Uterus (tissue), 3 donors: ENCODE measurements at regions not wholly inside any gene's neighbourhood (a gene's known extent, or its start where the extent isn't known, plus 50 kb on each side); places are given as distances from the start of the nearest gene placed in this dataset.

Source experiments
- DNase-seq, 2 donors: peaks; one replicate each; pipeline ENCODE4 v3.0.0-alpha.2; 2019 to 2020
- H3K27ac ChIP-seq, 2 donors: fragments of 200-600 bp; sonication (generic); 1 replicate in 1 of 2; 2 replicates in 1 of 2; pipeline ENCODE4 v1.5.1; 2016 to 2018
- H3K27me3 ChIP-seq, 2 donors: fragments of 200-600 bp; sonication (generic); one replicate each; pipeline ENCODE4 v1.5.1; 2018 to 2019; ENCODE audit warnings: control low read depth in 1 of 2
- H3K36me3 ChIP-seq, 2 donors: fragments of 200-600 bp; sonication (generic); one replicate each; pipeline ENCODE4 v1.5.1; 2019; ENCODE audit warnings: control low read depth in 1 of 2
- H3K4me1 ChIP-seq, 2 donors: fragments of 200-600 bp; sonication (generic); one replicate each; pipeline ENCODE4 v1.5.1; 2018 to 2019; ENCODE audit warnings: control low read depth in 1 of 2
- H3K4me3 ChIP-seq, 2 donors: fragments of 200-600 bp; sonication (generic); 1 replicate in 1 of 2; 2 replicates in 1 of 2; pipeline ENCODE4 v1.5.1; 2018 to 2019; ENCODE audit warnings: mild to moderate bottlenecking in 1 of 2
- H3K9me3 ChIP-seq, 2 donors: fragments of 200-600 bp; sonication (generic); one replicate each; pipeline ENCODE4 v1.5.1; 2019; ENCODE audit warnings: control low read depth in 1 of 2
- POLR2A ChIP-seq, 2 donors: fragments of 450-650 bp; IDR thresholded peaks; one replicate each; pipeline ENCODE4 v1.6.1; 2016; ENCODE audit warnings: antibody characterized with exemption in 2 of 2, mild to moderate bottlenecking in 1 of 2, moderate library complexity in 1 of 2
- intact Hi-C: fragments of 100-400 bp; cut with DNase I; formaldehyde crosslinking; loops from one replicate; pipeline ENCODE4 v1.15.1; 2023; ENCODE audit warnings: low total_unique reads
- TF ChIP-seq, protein P1 (sequence below), 4 experiments: fragments of 200-600 bp in 2 of 4; fragments of 450-650 bp in 2 of 4; sonication (generic) in 2 of 4; IDR thresholded peaks; one replicate each; pipeline ENCODE4 v1.5.1; 2016 to 2019; ENCODE audit warnings: antibody characterized with exemption in 4 of 4, mild to moderate bottlenecking in 2 of 4, moderate library complexity in 1 of 4
- donor health status: DM: yes; HTN: yes; CAD: no.

DNA sequence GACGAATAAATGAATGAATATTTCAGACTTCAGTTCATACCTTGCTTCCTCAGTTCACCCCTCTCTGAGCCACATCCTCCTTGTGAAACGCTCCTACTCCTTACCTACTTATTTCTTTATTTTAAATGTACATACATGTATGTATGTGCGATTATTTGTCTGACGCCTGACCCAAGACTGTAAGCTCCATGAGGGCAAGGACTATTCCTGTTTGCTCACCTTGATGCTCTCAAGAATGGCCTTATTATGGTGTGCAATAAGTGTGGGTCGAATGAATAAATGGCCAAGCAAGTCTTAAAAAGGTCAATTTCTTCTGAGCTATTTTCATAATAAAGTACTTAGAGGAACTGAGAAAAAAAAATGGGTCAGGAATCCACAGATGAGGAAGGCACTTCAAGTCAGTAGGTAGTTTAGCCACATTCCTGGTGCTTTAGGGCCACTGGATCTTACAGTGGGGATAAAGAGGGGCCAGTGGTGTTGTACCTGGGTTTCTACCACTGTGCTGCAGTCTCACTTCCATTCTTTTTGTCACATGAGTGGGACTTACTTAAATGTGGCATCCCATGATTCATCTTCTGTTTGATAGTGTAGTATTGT lies 74.7 kb downstream of the SDC1 start:
- TF ChIP-seq, protein P1, sequence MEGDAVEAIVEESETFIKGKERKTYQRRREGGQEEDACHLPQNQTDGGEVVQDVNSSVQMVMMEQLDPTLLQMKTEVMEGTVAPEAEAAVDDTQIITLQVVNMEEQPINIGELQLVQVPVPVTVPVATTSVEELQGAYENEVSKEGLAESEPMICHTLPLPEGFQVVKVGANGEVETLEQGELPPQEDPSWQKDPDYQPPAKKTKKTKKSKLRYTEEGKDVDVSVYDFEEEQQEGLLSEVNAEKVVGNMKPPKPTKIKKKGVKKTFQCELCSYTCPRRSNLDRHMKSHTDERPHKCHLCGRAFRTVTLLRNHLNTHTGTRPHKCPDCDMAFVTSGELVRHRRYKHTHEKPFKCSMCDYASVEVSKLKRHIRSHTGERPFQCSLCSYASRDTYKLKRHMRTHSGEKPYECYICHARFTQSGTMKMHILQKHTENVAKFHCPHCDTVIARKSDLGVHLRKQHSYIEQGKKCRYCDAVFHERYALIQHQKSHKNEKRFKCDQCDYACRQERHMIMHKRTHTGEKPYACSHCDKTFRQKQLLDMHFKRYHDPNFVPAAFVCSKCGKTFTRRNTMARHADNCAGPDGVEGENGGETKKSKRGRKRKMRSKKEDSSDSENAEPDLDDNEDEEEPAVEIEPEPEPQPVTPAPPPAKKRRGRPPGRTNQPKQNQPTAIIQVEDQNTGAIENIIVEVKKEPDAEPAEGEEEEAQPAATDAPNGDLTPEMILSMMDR (IDR thresholded peaks at IDR 0.05), result no peak
- TF ChIP-seq POLR2A (IDR thresholded peaks at IDR 0.05), result no peak
- intact Hi-C loops, result no loop called here
- Histone ChIP-seq H3K9me3 (no peaks in the 10 kb centered on the region), H3K36me3 (no peaks in the 10 kb centered on the region), H3K27ac (no peak overlapping the region), H3K4me1 (no peaks in the 10 kb centered on the region), H3K27me3 (no peaks in the 10 kb centered on the region), H3K4me3 (no peak overlapping the region)
- no peak for DNase-seq

- no peak for TF ChIP-seq POLR2A (IDR thresholded peaks at IDR 0.05)
- TF ChIP-seq, protein P1 (IDR thresholded peaks at IDR 0.05), result no peak
- DNase-seq, result no peak
- Histone ChIP-seq H3K9me3 (no peaks in the 10 kb centered on the region), H3K27ac (no peak overlapping the region), H3K4me3 (no peak overlapping the region), H3K36me3 (no peaks in the 10 kb centered on the region), H3K4me1 (no peaks in the 10 kb centered on the region), H3K27me3 (no peaks in the 10 kb centered on the region)
- intact Hi-C loops, result no loop called here
Observed at GRCh38 chr2:20149703-20150030, 75.3 kb downstream of the SDC1 start.

GRCh38 chr2:20148923-20149702 lies 75.8 kb downstream of the SDC1 start:
- Histone ChIP-seq H3K27me3 (no peaks in the 10 kb centered on the region), H3K36me3 (no peaks in the 10 kb centered on the region), H3K9me3 (no peaks in the 10 kb centered on the region), H3K4me1 (no peaks in the 10 kb centered on the region), H3K27ac (no peak overlapping the region), H3K4me3 (no peak overlapping the region)
- TF ChIP-seq, protein P1 (IDR thresholded peaks at IDR 0.05), result no peak
- TF ChIP-seq POLR2A (IDR thresholded peaks at IDR 0.05), result no peak
- DNase-seq, result no peak
- intact Hi-C loops, result no loop called here

GRCh38 chr2:20148426-20148922 lies 76.5 kb downstream of the SDC1 start:
- H3K36me3 ChIP-seq, result no peaks in the 10 kb centered on the region
- DNase-seq, result no peak
- no peaks in the 10 kb centered on the region for H3K27me3 ChIP-seq
- H3K9me3 ChIP-seq, result no peaks in the 10 kb centered on the region
- no peaks in the 10 kb centered on the region for H3K4me1 ChIP-seq
- no peak overlapping the region for H3K4me3 ChIP-seq
- intact Hi-C loops, result no loop called here
- no peak for TF ChIP-seq POLR2A (IDR thresholded peaks at IDR 0.05)
- TF ChIP-seq, protein P1 (IDR thresholded peaks at IDR 0.05), result no peak
- no peak overlapping the region for H3K27ac ChIP-seq

GRCh38 chr2:20147351-20147750 lies 77.6 kb downstream of the SDC1 start:
- TF ChIP-seq, protein P1 (IDR thresholded peaks at IDR 0.05), result no peak
- no peak for TF ChIP-seq POLR2A (IDR thresholded peaks at IDR 0.05)
- H3K4me3 ChIP-seq, result no peak overlapping the region
- no peak for DNase-seq
- H3K4me1 ChIP-seq, result no peaks in the 10 kb centered on the region
- no peaks in the 10 kb centered on the region for H3K27me3 ChIP-seq
- intact Hi-C loops, result no loop called here
- no peaks in the 10 kb centered on the region for H3K9me3 ChIP-seq
- H3K27ac ChIP-seq, result no peak overlapping the region
- H3K36me3 ChIP-seq, result no peaks in the 10 kb centered on the region
